ENCODE measurements at regions not wholly inside any gene's neighbourhood (a gene's known extent, or its start where the extent isn't known, plus 50 kb on each side); places are given as distances from the start of the nearest gene placed in this dataset.

DNA sequence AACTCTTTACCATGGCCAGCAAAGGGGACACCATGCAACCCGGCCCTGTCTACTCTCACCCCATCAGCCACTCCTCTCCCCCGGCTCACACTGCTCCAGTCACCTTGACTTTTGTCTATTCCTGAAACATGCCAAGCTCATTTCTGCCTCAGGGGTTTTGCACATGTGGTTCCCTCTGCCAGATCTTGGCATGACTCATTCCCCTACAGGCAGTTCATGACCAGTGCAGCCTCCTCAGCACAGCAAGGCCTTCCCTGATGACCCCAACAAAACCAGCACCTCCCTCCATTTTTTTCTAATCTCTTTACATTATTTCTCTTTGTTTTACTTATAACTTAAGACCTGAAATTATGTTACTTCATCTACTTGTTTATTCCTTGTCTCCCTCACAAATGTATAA lies 58.6 kb upstream of the GJB5 start:
- H3K4me2 ChIP-seq = no peak overlapping the region
- 94% methylated on average over 2 of the region's 2 CpGs for WGBS (ENCODE audit: low lambda C conversion rate, missing lambda C conversion rate)
- H2AFZ ChIP-seq = no peak overlapping the region
- H3K27me3 ChIP-seq = no peaks in the 10 kb centered on the region
- no peak overlapping the region for H3K4me3 ChIP-seq
- no peaks in the 10 kb centered on the region for H3K79me2 ChIP-seq
- no peaks in the 10 kb centered on the region for H3K9me2 ChIP-seq (replicated peaks; ENCODE audit: insufficient read depth)
- no peak for DNase-seq (ENCODE audit: low spot score)
- no peaks in the 10 kb centered on the region for H3K9me3 ChIP-seq (ENCODE audit: low read depth)
- H3K36me3 ChIP-seq (replicated peaks; ENCODE audit: insufficient read depth, low read depth) = no peaks in the 10 kb centered on the region
- no peaks in the 10 kb centered on the region for H3K4me1 ChIP-seq (ENCODE audit: insufficient read depth)
- no peak overlapping the region for H3K27ac ChIP-seq
- H4K20me1 ChIP-seq (ENCODE audit: insufficient read depth, poor library complexity, severe bottlenecking) = no peaks in the 10 kb centered on the region
- no peak for TF ChIP-seq EZH2 (IDR thresholded peaks at IDR 0.05; ENCODE audit: borderline replicate concordance)
- TF ChIP-seq EZH2phosphoT487 (IDR thresholded peaks at IDR 0.05; ENCODE audit: low read depth, severe bottlenecking, unreplicated experiment) = no peak
- TF ChIP-seq, protein P1, sequence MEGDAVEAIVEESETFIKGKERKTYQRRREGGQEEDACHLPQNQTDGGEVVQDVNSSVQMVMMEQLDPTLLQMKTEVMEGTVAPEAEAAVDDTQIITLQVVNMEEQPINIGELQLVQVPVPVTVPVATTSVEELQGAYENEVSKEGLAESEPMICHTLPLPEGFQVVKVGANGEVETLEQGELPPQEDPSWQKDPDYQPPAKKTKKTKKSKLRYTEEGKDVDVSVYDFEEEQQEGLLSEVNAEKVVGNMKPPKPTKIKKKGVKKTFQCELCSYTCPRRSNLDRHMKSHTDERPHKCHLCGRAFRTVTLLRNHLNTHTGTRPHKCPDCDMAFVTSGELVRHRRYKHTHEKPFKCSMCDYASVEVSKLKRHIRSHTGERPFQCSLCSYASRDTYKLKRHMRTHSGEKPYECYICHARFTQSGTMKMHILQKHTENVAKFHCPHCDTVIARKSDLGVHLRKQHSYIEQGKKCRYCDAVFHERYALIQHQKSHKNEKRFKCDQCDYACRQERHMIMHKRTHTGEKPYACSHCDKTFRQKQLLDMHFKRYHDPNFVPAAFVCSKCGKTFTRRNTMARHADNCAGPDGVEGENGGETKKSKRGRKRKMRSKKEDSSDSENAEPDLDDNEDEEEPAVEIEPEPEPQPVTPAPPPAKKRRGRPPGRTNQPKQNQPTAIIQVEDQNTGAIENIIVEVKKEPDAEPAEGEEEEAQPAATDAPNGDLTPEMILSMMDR (IDR thresholded peaks at IDR 0.05; ENCODE audit: poor library complexity) = no peak

DNA sequence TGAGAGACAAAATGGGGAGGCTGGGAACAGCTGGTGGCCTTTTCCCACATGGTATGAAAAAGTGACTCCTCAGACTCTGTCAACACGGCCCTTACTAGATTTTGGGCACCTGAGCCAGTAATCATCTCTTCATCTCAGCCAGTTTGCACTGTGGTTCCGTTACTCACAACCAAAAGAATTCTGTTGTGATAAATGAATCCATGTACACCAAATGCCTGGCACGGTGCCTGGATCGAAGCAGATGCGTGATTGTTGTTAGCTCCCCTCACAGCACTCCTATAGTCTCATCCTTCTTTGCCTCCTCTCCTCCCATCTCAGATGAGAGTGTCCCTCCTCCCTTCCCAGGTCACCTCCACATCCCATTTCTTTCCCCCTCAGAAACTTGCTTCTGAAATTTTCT lies 57.9 kb upstream of the GJB5 start:
- TF ChIP-seq EZH2 (IDR thresholded peaks at IDR 0.05; ENCODE audit: borderline replicate concordance) (no peak), EZH2phosphoT487 (IDR thresholded peaks at IDR 0.05; ENCODE audit: low read depth, severe bottlenecking, unreplicated experiment) (no peak)
- TF ChIP-seq, protein P1 (IDR thresholded peaks at IDR 0.05; ENCODE audit: poor library complexity) = no peak
- no peak overlapping the region for H3K4me2 ChIP-seq

DNA sequence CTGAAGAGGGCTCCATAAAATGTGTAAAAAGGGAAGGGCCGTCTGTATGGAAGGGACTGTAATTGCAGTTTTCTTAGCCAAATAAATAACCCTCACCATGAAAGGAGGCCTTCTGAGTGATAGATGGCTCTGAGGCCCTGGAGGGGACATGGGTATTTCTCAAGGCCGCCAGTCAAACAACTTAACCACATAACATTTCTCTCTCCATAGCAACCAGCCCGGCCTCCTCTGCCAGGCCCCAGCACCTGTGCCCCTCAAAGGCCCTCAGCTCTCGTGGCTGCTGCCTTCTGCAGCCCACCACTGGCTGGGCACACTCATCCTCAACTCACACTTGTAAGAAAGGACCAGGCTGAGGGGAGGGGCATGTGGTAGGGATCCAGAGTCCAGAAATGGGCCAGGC lies 57.0 kb upstream of the GJB5 start:
- no peak overlapping the region for H3K4me3 ChIP-seq
- no peaks in the 10 kb centered on the region for H3K36me3 ChIP-seq (replicated peaks; ENCODE audit: insufficient read depth, low read depth)
- H3K4me2 ChIP-seq = no peak overlapping the region
- no peaks in the 10 kb centered on the region for H4K20me1 ChIP-seq (ENCODE audit: insufficient read depth, poor library complexity, severe bottlenecking)
- no peak overlapping the region for H2AFZ ChIP-seq
- H3K9me2 ChIP-seq (replicated peaks; ENCODE audit: insufficient read depth) = no peaks in the 10 kb centered on the region
- no peaks in the 10 kb centered on the region for H3K79me2 ChIP-seq
- TF ChIP-seq, protein P1 (IDR thresholded peaks at IDR 0.05; ENCODE audit: poor library complexity) = no peak
- TF ChIP-seq EZH2 (IDR thresholded peaks at IDR 0.05; ENCODE audit: borderline replicate concordance) (no peak), EZH2phosphoT487 (IDR thresholded peaks at IDR 0.05; ENCODE audit: low read depth, severe bottlenecking, unreplicated experiment) (no peak)
- H3K27me3 ChIP-seq = no peaks in the 10 kb centered on the region
- peak; percentile 32 for DNase-seq (ENCODE audit: low spot score)
- no peaks in the 10 kb centered on the region for H3K4me1 ChIP-seq (ENCODE audit: insufficient read depth)
- WGBS (ENCODE audit: low lambda C conversion rate, missing lambda C conversion rate) = 54% methylated on average over 4 of the region's 4 CpGs
- no peaks in the 10 kb centered on the region for H3K9me3 ChIP-seq (ENCODE audit: low read depth)
- H3K27ac ChIP-seq = peak overlapping the region; percentile 29

More for the DNA sequence above, 57.9 kb upstream of the GJB5 start:
- H3K27me3 ChIP-seq = no peaks in the 10 kb centered on the region
- DNase-seq (ENCODE audit: low spot score) = no peak
- no peaks in the 10 kb centered on the region for H3K9me2 ChIP-seq (replicated peaks; ENCODE audit: insufficient read depth)
- no peaks in the 10 kb centered on the region for H3K4me1 ChIP-seq (ENCODE audit: insufficient read depth)
- no peaks in the 10 kb centered on the region for H3K79me2 ChIP-seq
- H3K36me3 ChIP-seq (replicated peaks; ENCODE audit: insufficient read depth, low read depth) = no peaks in the 10 kb centered on the region
- H2AFZ ChIP-seq = no peak overlapping the region
- H3K4me3 ChIP-seq = no peak overlapping the region
- 75% methylated on average over 5 of the region's 5 CpGs for WGBS (ENCODE audit: low lambda C conversion rate, missing lambda C conversion rate)
- no peak overlapping the region for H3K27ac ChIP-seq
- no peaks in the 10 kb centered on the region for H4K20me1 ChIP-seq (ENCODE audit: insufficient read depth, poor library complexity, severe bottlenecking)
- no peaks in the 10 kb centered on the region for H3K9me3 ChIP-seq (ENCODE audit: low read depth)

All from hepatocyte (in vitro differentiated cells).